ENCODE measurements at regions not wholly inside any gene's neighbourhood (a gene's known extent, or its start where the extent isn't known, plus 50 kb on each side); places are given as distances from the start of the nearest gene placed in this dataset.

DNA sequence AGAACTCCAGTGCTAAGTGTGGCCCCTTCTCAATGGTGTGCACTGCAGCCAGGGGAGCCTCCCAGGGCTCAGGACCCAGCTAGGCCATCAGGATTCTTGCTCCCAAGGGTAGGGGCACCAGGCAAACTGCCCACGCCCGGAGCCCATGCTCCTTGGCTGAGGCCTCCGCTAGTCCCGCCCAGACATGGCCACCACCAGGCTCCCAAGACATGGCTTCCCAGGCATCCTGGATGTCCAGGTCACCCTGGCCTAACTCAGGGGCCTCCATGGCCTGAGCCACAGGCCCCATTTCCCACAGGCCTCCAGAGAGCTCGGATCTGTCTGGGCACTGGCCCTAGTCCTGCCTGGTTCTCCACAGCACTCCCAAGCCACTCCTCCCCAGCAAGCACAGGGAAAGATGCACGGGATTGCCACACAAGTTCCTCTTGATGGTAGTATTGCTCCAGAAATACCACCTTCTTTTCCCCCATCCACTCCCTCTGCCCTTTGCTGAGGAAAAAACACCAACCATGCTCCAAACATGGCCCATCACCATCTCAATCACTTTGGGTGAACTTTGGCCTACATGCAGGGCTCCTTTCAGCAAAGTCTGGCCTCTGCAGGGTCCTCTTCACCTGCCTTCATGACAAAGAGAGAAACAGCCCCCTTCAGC lies 274.7 kb upstream of the AGTR2 start:
- no peak for DNase-seq
- Histone ChIP-seq H3K27ac (no peak overlapping the region), H3K27me3 (no peaks in the 10 kb centered on the region), H3K36me3 (no peaks in the 10 kb centered on the region), H3K4me1 (ENCODE audit: insufficient read depth) (no peaks in the 10 kb centered on the region), H3K9me3 (no peaks in the 10 kb centered on the region), H3K4me3 (no peak overlapping the region)
- 80 to 84% (median 84%) methylated on average over 6 of the region's 6 CpGs for WGBS, 3 donors
- no peak for TF ChIP-seq POLR2A (IDR thresholded peaks at IDR 0.05)
- no peak for TF ChIP-seq EP300 (IDR thresholded peaks at IDR 0.05)
- TF ChIP-seq, protein P1, sequence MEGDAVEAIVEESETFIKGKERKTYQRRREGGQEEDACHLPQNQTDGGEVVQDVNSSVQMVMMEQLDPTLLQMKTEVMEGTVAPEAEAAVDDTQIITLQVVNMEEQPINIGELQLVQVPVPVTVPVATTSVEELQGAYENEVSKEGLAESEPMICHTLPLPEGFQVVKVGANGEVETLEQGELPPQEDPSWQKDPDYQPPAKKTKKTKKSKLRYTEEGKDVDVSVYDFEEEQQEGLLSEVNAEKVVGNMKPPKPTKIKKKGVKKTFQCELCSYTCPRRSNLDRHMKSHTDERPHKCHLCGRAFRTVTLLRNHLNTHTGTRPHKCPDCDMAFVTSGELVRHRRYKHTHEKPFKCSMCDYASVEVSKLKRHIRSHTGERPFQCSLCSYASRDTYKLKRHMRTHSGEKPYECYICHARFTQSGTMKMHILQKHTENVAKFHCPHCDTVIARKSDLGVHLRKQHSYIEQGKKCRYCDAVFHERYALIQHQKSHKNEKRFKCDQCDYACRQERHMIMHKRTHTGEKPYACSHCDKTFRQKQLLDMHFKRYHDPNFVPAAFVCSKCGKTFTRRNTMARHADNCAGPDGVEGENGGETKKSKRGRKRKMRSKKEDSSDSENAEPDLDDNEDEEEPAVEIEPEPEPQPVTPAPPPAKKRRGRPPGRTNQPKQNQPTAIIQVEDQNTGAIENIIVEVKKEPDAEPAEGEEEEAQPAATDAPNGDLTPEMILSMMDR (IDR thresholded peaks at IDR 0.05): no peak
- intact Hi-C loops (cut with DNase I): no loop called here

DNA sequence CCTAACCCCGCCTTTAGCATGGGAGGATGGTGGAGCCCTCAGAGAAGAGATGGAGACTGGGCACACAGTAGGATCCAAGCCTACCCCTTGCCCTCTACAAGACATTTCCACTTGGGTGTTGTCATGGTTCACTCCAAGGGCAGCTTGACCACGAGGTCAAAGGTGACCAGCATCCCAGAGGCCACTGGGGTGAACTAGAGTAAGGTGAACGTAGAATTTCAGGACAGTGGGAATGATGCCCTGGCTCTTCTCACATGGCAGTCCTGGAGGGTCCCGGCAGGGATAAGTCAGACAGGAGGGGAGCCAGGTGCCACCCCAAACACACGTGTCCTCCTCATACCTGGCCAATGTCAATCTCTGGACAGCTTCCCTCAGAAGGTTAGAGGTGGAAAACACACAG lies 274.2 kb upstream of the AGTR2 start:
- Histone ChIP-seq H3K27ac (no peak overlapping the region), H3K4me3 (no peak overlapping the region), H3K36me3 (no peaks in the 10 kb centered on the region), H3K27me3 (no peaks in the 10 kb centered on the region), H3K4me1 (ENCODE audit: insufficient read depth) (no peaks in the 10 kb centered on the region), H3K9me3 (no peaks in the 10 kb centered on the region)
- WGBS, 3 donors: 69 to 77% (median 72%) methylated on average over 5 of the region's 5 CpGs
- intact Hi-C loops (cut with DNase I): no loop called here
- TF ChIP-seq POLR2A (IDR thresholded peaks at IDR 0.05) (no peak), EP300 (IDR thresholded peaks at IDR 0.05) (no peak)
- TF ChIP-seq, protein P1 (IDR thresholded peaks at IDR 0.05): no peak
- DNase-seq: no peak

DNA sequence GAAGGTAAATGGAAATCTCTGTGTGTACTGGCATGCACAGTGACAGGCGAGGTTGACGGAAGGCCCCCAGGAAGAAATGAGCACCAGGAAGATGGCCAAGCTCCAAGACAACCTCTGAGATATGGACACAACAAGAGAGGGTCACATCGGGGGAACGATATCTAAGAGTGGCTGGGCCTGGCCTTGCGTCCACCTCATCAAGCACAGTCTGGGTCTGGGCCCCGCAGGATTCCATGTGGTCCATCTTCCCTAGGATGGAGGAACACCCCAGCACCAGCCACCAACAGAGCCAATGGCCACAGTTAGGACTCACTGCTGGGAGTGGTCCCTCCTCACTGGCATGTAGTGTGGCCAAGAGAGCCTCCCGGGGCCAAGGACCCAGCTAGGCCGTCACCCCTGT lies 272.6 kb upstream of the AGTR2 start:
- H3K27ac ChIP-seq: no peak overlapping the region
- H3K4me3 ChIP-seq: no peak overlapping the region
- H3K4me1 ChIP-seq (ENCODE audit: insufficient read depth): no peaks in the 10 kb centered on the region
- H3K9me3 ChIP-seq: no peaks in the 10 kb centered on the region
- no peak for DNase-seq
- no peaks in the 10 kb centered on the region for H3K36me3 ChIP-seq
- H3K27me3 ChIP-seq: no peaks in the 10 kb centered on the region
- 85 to 89% (median 89%) methylated on average over 7 to 8 of the region's 8 CpGs for WGBS, 3 donors
- TF ChIP-seq, protein P1 (IDR thresholded peaks at IDR 0.05): no peak
- TF ChIP-seq POLR2A (IDR thresholded peaks at IDR 0.05): no peak
- TF ChIP-seq EP300 (IDR thresholded peaks at IDR 0.05): no peak
- intact Hi-C loops (cut with DNase I): no loop called here

DNA sequence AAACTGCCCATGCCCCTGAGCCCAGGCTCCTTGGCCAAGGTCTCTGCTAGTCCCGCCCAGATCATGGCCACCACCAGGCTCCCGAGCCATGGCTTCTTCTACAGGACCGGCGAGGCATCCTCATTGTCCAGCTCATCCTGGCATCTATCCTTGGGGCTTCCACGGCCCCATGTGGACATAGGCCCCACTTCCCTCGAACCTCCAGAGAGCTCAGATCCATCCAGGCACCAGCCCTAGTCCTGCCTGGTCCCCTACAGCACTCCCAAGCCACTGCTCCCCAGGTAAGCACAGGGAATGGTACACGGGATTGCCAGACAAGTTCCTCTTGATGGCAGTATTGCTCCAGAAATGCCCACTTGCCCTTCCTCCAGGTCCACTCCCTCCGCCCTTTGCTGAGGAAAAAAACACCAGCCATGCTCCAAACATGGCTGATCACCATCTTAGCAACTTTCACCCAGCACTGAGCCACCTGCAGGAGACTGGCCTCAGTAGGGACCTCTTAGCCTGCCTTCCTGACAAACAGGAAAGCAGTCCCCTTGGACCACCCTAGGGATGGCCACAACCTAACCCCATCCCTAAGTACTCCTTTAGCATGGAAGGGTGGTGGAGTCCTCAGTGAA lies 272.1 kb upstream of the AGTR2 start:
- DNase-seq: peak; percentile 56 to 87 (median 80)
- TF ChIP-seq EP300 (IDR thresholded peaks at IDR 0.05): no peak
- TF ChIP-seq, protein P1 (IDR thresholded peaks at IDR 0.05): peak in 2 of 3 donors; percentile 21 to 33
- H3K4me1 ChIP-seq (ENCODE audit: insufficient read depth): no peaks in the 10 kb centered on the region
- 59 to 70% (median 69%) methylated on average over 8 of the region's 8 CpGs for whole genome bisulfite sequencing, 3 donors
- no peaks in the 10 kb centered on the region for H3K9me3 ChIP-seq
- no peaks in the 10 kb centered on the region for H3K27me3 ChIP-seq
- H3K36me3 ChIP-seq: no peaks in the 10 kb centered on the region
- H3K27ac ChIP-seq: no peak overlapping the region
- no peak overlapping the region for H3K4me3 ChIP-seq
- intact Hi-C loops (cut with DNase I): no loop called here
